K562 (cell line): ENCODE measurements at regions not wholly inside any gene's neighbourhood (a gene's known extent, or its start where the extent isn't known, plus 50 kb on each side); places are given as distances from the start of the nearest gene placed in this dataset.
"Not testable (repeated sequence)": the region's sequence is repeated elsewhere in the genome, so short reads cannot be mapped to it uniquely, and the experiment has no call there.

Experiments used
- ATAC-seq: fragments of 200-7000 bp; cut with Tn5 transposase; 3 replicates; pipeline ENCODE4 v1.9.1; 2020; ENCODE audit warnings: moderate library complexity
- BruUV-seq: library from RNA; stranded (reverse); fragments of 400-500 nt; replicated peaks from 2 replicates; lab custom pipeline; 2021; lab: Mats Ljungman, UMichigan
- CTCF ChIA-PET: fragments of 300-600 bp; formaldehyde crosslinking; extraction: SDS; loops from one replicate; lab custom pipeline; 2021; ENCODE audit warnings: low intra/inter-chr PET ratio; lab: Yijun Ruan, JAX
- POLR2A ChIA-PET: fragments of 300-600, 350-650 bp; sonication (Branson Sonifier 250); formaldehyde crosslinking; extraction: SDS; loops from one replicate; lab custom pipeline; 2021; ENCODE audit warnings: antibody characterized with exemption, inconsistent platforms; lab: Yijun Ruan, JAX
- DNase-seq, 4 experiments: peaks; one replicate each; pipeline versions ENCODE4 v3.0.0 to v3.0.0-alpha.2; 2011 to 2018; ENCODE audit warnings: low spot score in 3 of 4, mixed read lengths in 3 of 4; ENCODE audit errors: extremely low read depth in 1 of 4
- FAIRE-seq: peaks from 2 replicates; lab custom pipeline; 2011; peaks lifted over from hg19 to GRCh38; lab: Jason Lieb, UNC
- H2AFZ ChIP-seq: 2 replicates; pipeline ENCODE4 v1.6.0; 2011; ENCODE audit warnings: low read depth, low read length, control low read depth, inconsistent platforms
- H3K27ac ChIP-seq: fragments of 200-600 bp; 3 replicates; pipeline ENCODE4 v1.8.0; 2011; ENCODE audit warnings: low read depth, mild to moderate bottlenecking, control low read depth, inconsistent platforms, low read length, moderate library complexity, mixed read lengths; ENCODE audit errors: extremely low read depth
- H3K27me3 ChIP-seq, 2 experiments: fragments of 300-600 bp in 1 of 2; 2 replicates in 1 of 2; 3 replicates in 1 of 2; pipeline versions ENCODE4 v1.6.0 to v1.8.0; 2011; ENCODE audit warnings: inconsistent platforms in 2 of 2, low read length in 2 of 2, mild to moderate bottlenecking in 1 of 2, mixed read lengths in 1 of 2, moderate library complexity in 1 of 2; ENCODE audit not compliant: control insufficient read depth in 2 of 2, insufficient read depth in 2 of 2
- H3K36me3 ChIP-seq: fragments of 300-600 bp; 3 replicates; pipeline ENCODE4 v1.8.0; 2011; ENCODE audit warnings: mild to moderate bottlenecking, low read length, inconsistent platforms; ENCODE audit not compliant: control insufficient read depth, insufficient read depth
- H3K4me1 ChIP-seq, 2 experiments: fragments of 200-600 bp in 1 of 2; replicated peaks in 1 of 2; 2 replicates in 1 of 2; 3 replicates in 1 of 2; pipeline versions ENCODE4 v1.5.1 to v1.8.0; 2011; ENCODE audit warnings: inconsistent platforms in 2 of 2, low read length in 2 of 2, mild to moderate bottlenecking in 1 of 2, mixed read lengths in 1 of 2, moderate library complexity in 1 of 2; ENCODE audit not compliant: control insufficient read depth in 2 of 2, insufficient read depth in 2 of 2
- H3K4me2 ChIP-seq: 2 replicates; pipeline ENCODE4 v1.6.1; 2011; ENCODE audit warnings: low read length, control low read depth, inconsistent platforms, mixed read lengths; ENCODE audit not compliant: insufficient read depth
- H3K4me3 ChIP-seq: fragments of 200-600 bp; sonication (generic), shearing (Covaris generic); 2 replicates; pipeline ENCODE4 v1.5.1; 2016; ENCODE audit warnings: control low read depth, inconsistent platforms
- H3K79me2 ChIP-seq: fragments of 200-600 bp; 3 replicates; pipeline ENCODE4 v1.8.0; 2011; ENCODE audit warnings: low read length, inconsistent platforms; ENCODE audit not compliant: control insufficient read depth, insufficient read depth
- H3K9ac ChIP-seq, 2 experiments: 2 replicates each; pipeline versions ENCODE4 v1.6.0 to v1.6.1; 2011; ENCODE audit warnings: low read depth in 2 of 2, low read length in 2 of 2, control low read depth in 1 of 2, inconsistent platforms in 1 of 2, mild to moderate bottlenecking in 1 of 2, mixed read lengths in 1 of 2; ENCODE audit not compliant: insufficient read depth in 1 of 2
- H3K9me1 ChIP-seq: one replicate; pipeline ENCODE4 v1.6.0; 2011; ENCODE audit warnings: inconsistent platforms, mild to moderate bottlenecking, low read length, moderate library complexity; ENCODE audit not compliant: control insufficient read depth, insufficient read depth
- H3K9me3 ChIP-seq: replicated peaks from 2 replicates; pipeline ENCODE4 v1.5.1; 2011; ENCODE audit warnings: low read depth, low read length, inconsistent platforms; ENCODE audit not compliant: control insufficient read depth, insufficient read depth
- H4K20me1 ChIP-seq: replicated peaks from 2 replicates; pipeline ENCODE4 v1.6.1; 2011; ENCODE audit warnings: low read length, inconsistent platforms, mixed read lengths; ENCODE audit not compliant: control insufficient read depth, insufficient read depth
- WGBS: fragments of 100-300 bp; shearing (Covaris generic); methylation state at CpG from one replicate; pipeline ENCODE4 v1.1.6; 2016; ENCODE audit warnings: low coverage, mixed read lengths; ENCODE audit not compliant: insufficient coverage; ENCODE audit errors: missing lambda C conversion rate; 5-methylcytosine and 5-hydroxymethylcytosine counted together
- in situ Hi-C: fragments of 300-500 bp; cut with MboI; formaldehyde crosslinking; loops from 4 replicates; pipeline ENCODE4 v1.15.0; 2018; ENCODE audit warnings: inconsistent platforms, mixed read lengths
- intact Hi-C: fragments of 100-400 bp; cut with micrococcal nuclease; formaldehyde crosslinking; loops from 2 replicates; pipeline ENCODE4 v1.14.2; 2022

GRCh38 chr5:99509064-99509463 lies 580.3 kb upstream of the CHD1 start:
- H3K27ac ChIP-seq, intact Hi-C loops, in situ Hi-C loops, DNase-seq, H3K4me2 ChIP-seq, H3K9me3 ChIP-seq, H3K27me3 ChIP-seq, H3K9me1 ChIP-seq, H3K4me1 ChIP-seq, H4K20me1 ChIP-seq, H3K4me3 ChIP-seq, ATAC-seq, H3K79me2 ChIP-seq, POLR2A ChIA-PET, CTCF ChIA-PET, H3K36me3 ChIP-seq, H3K9ac ChIP-seq, H2AFZ ChIP-seq, BruUV-seq, FAIRE-seq: not testable (repeated sequence)
- 0% methylated on average over 5 of the region's 9 CpGs for WGBS

- POLR2A ChIA-PET, H3K4me3 ChIP-seq, in situ Hi-C loops, H3K27ac ChIP-seq, H2AFZ ChIP-seq, DNase-seq, H3K9me1 ChIP-seq, BruUV-seq, FAIRE-seq, H3K4me2 ChIP-seq, H3K79me2 ChIP-seq, ATAC-seq, H3K9ac ChIP-seq, H4K20me1 ChIP-seq, H3K36me3 ChIP-seq, intact Hi-C loops, CTCF ChIA-PET, H3K27me3 ChIP-seq, H3K9me3 ChIP-seq, H3K4me1 ChIP-seq: not testable (repeated sequence)
- 0% methylated on average over 4 of the region's 4 CpGs for WGBS
These were observed 566.6 kb upstream of the CHD1 start for GRCh38 chr5:99495456-99495855.

GRCh38 chr5:99478450-99478849 lies 549.6 kb upstream of the CHD1 start:
- POLR2A ChIA-PET, FAIRE-seq: not testable (repeated sequence)

GRCh38 chr5:99473328-99473727 lies 544.5 kb upstream of the CHD1 start:
- H3K36me3 ChIP-seq, H3K4me1 ChIP-seq, H3K4me2 ChIP-seq, H2AFZ ChIP-seq, H3K27me3 ChIP-seq, POLR2A ChIA-PET, ATAC-seq, H3K9ac ChIP-seq, intact Hi-C loops, FAIRE-seq, H3K9me1 ChIP-seq, in situ Hi-C loops, H3K4me3 ChIP-seq, BruUV-seq, H3K79me2 ChIP-seq, H3K9me3 ChIP-seq, CTCF ChIA-PET, H4K20me1 ChIP-seq, H3K27ac ChIP-seq, DNase-seq: not testable (repeated sequence)
- 4% methylated on average over 4 of the region's 4 CpGs for WGBS

More at GRCh38 chr5:99478450-99478849, 549.6 kb upstream of the CHD1 start:
- BruUV-seq, ATAC-seq, H3K27me3 ChIP-seq, H3K36me3 ChIP-seq, DNase-seq, CTCF ChIA-PET, H2AFZ ChIP-seq, H3K79me2 ChIP-seq, H3K4me3 ChIP-seq, H4K20me1 ChIP-seq, intact Hi-C loops, H3K4me1 ChIP-seq, in situ Hi-C loops, H3K9ac ChIP-seq, H3K4me2 ChIP-seq, H3K27ac ChIP-seq, H3K9me1 ChIP-seq, H3K9me3 ChIP-seq: not testable (repeated sequence)
- WGBS: 0% methylated on average over 2 of the region's 2 CpGs
